HL-60 (cell line): ENCODE measurements at regions not wholly inside any gene's neighbourhood (a gene's known extent, or its start where the extent isn't known, plus 50 kb on each side); places are given as distances from the start of the nearest gene placed in this dataset.

Experiments
- GABPA ChIP-seq: IDR thresholded peaks from 2 replicates; pipeline ENCODE4 v1.6.1; 2012; ENCODE audit warnings: low read depth
- POLR2AphosphoS5 ChIP-seq: IDR thresholded peaks from 2 replicates; pipeline ENCODE4 v1.6.1; 2012; ENCODE audit warnings: low read depth
- SPI1 ChIP-seq: IDR thresholded peaks from 2 replicates; pipeline ENCODE4 v1.6.1; 2012; ENCODE audit warnings: low read depth, mild to moderate bottlenecking, borderline replicate concordance
- TF ChIP-seq, protein P1 (sequence below): IDR thresholded peaks from one replicate; pipeline ENCODE4 v1.5.1; 2011; ENCODE audit warnings: low read length, control low read depth, inconsistent platforms; ENCODE audit not compliant: insufficient read depth
- TF ChIP-seq, protein P2 (sequence below): IDR thresholded peaks from 2 replicates; pipeline ENCODE4 v1.6.1; 2012; ENCODE audit warnings: low read depth; ENCODE audit not compliant: insufficient replicate concordance

DNA sequence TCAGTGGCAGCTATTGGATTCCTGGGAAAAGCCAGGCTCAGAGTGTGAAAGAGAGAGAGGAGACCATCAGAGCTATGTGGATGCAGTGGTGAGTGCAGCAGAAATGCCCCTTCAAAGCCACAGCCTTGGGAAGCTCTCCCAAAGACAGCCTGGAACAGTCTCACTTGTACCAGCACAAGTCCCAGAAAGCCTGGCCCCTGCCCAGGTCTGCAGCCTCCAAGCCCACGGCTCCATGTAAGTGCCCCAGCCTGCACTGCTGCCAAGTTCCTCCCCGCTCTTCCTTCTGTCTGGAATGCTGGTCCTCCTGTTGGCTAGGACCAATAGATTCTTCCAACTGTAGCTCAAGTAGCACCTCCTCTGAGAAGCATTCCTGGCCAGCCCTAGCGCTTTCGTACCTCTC, 539.7 kb downstream of the MIAT start:
- TF ChIP-seq, protein P1, sequence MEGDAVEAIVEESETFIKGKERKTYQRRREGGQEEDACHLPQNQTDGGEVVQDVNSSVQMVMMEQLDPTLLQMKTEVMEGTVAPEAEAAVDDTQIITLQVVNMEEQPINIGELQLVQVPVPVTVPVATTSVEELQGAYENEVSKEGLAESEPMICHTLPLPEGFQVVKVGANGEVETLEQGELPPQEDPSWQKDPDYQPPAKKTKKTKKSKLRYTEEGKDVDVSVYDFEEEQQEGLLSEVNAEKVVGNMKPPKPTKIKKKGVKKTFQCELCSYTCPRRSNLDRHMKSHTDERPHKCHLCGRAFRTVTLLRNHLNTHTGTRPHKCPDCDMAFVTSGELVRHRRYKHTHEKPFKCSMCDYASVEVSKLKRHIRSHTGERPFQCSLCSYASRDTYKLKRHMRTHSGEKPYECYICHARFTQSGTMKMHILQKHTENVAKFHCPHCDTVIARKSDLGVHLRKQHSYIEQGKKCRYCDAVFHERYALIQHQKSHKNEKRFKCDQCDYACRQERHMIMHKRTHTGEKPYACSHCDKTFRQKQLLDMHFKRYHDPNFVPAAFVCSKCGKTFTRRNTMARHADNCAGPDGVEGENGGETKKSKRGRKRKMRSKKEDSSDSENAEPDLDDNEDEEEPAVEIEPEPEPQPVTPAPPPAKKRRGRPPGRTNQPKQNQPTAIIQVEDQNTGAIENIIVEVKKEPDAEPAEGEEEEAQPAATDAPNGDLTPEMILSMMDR, result no peak
- TF ChIP-seq, protein P2, sequence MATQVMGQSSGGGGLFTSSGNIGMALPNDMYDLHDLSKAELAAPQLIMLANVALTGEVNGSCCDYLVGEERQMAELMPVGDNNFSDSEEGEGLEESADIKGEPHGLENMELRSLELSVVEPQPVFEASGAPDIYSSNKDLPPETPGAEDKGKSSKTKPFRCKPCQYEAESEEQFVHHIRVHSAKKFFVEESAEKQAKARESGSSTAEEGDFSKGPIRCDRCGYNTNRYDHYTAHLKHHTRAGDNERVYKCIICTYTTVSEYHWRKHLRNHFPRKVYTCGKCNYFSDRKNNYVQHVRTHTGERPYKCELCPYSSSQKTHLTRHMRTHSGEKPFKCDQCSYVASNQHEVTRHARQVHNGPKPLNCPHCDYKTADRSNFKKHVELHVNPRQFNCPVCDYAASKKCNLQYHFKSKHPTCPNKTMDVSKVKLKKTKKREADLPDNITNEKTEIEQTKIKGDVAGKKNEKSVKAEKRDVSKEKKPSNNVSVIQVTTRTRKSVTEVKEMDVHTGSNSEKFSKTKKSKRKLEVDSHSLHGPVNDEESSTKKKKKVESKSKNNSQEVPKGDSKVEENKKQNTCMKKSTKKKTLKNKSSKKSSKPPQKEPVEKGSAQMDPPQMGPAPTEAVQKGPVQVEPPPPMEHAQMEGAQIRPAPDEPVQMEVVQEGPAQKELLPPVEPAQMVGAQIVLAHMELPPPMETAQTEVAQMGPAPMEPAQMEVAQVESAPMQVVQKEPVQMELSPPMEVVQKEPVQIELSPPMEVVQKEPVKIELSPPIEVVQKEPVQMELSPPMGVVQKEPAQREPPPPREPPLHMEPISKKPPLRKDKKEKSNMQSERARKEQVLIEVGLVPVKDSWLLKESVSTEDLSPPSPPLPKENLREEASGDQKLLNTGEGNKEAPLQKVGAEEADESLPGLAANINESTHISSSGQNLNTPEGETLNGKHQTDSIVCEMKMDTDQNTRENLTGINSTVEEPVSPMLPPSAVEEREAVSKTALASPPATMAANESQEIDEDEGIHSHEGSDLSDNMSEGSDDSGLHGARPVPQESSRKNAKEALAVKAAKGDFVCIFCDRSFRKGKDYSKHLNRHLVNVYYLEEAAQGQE, result no peak
- TF ChIP-seq GABPA (no peak), POLR2AphosphoS5 (no peak), SPI1 (no peak)
